ENCODE measurements at regions not wholly inside any gene's neighbourhood (a gene's known extent, or its start where the extent isn't known, plus 50 kb on each side); places are given as distances from the start of the nearest gene placed in this dataset.

DNA sequence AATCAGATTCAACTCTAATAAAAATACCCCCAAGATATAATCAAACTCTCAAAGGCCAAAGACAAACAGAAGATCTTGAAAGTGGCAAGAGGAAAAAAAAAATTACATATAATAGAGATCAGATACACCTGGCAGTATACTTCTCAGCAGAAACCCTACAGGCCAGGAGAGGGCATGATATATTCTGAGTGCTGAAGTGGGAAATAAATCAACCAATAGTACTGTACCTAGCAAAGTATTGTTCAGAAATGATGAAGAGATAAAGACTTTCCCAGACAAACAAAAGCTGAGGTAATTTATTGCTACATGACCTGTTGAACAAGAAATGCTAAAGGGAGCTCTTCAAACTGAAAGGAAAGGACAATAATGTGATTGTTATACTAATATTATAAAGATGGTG is 291.9 kb downstream of the SH2D4B start:
- TF ChIP-seq ZBTB7A (IDR thresholded peaks at IDR 0.05; ENCODE audit: low read depth) (no peak), FOXM1 (IDR thresholded peaks at IDR 0.05; ENCODE audit: borderline replicate concordance, low read depth) (no peak), TAF1 (IDR thresholded peaks at IDR 0.05; ENCODE audit: low read depth) (no peak), REST (IDR thresholded peaks at IDR 0.05; ENCODE audit: low read depth) (no peak)
- TF ChIP-seq, protein P1, sequence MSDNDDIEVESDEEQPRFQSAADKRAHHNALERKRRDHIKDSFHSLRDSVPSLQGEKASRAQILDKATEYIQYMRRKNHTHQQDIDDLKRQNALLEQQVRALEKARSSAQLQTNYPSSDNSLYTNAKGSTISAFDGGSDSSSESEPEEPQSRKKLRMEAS (IDR thresholded peaks at IDR 0.05) = no peak

Data from Ishikawa (cell line).